OCI-LY7 (cell line): ENCODE measurements at regions not wholly inside any gene's neighbourhood (a gene's known extent, or its start where the extent isn't known, plus 50 kb on each side); places are given as distances from the start of the nearest gene placed in this dataset.
"Not testable (repeated sequence)": the region's sequence is repeated elsewhere in the genome, so short reads cannot be mapped to it uniquely, and the experiment has no call there.

Experiments used
- EZH2phosphoT487 ChIP-seq: fragments of 200-600 bp; sonication (generic); IDR thresholded peaks from 2 replicates; pipeline ENCODE4 v1.6.1; 2018; ENCODE audit warnings: low read depth, borderline replicate concordance, mild to moderate bottlenecking, mixed run types, antibody characterized with exemption, low read length, moderate library complexity, mixed read lengths
- TF ChIP-seq, protein P1 (sequence below): fragments of 200-600 bp; sonication (generic); conservative IDR thresholded peaks from 2 replicates; pipeline ENCODE4 v1.5.1; 2014; ENCODE audit warnings: mild to moderate bottlenecking, antibody characterized with exemption, low read length, moderate library complexity, mixed read lengths

DNA sequence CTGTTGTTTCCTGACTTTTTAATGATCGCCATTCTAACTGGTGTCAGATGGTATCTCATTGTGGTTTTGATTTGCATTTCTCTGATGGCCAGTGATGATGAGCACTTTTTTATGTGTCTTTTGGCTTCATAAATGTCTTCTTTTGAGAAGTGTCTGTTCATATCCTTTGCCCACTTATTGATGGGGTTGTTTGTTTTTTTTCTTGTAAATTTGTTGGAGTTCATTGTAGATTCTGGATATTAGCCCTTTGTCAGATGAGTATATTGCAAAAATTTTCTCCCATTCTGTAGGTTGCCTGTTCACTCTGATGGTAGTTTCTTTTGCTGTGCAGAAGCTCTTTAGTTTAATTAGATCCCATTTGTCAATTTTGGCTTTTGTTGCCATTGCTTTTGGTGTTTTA is 1378.7 kb downstream of the FSCB start:
- TF ChIP-seq, protein P1, sequence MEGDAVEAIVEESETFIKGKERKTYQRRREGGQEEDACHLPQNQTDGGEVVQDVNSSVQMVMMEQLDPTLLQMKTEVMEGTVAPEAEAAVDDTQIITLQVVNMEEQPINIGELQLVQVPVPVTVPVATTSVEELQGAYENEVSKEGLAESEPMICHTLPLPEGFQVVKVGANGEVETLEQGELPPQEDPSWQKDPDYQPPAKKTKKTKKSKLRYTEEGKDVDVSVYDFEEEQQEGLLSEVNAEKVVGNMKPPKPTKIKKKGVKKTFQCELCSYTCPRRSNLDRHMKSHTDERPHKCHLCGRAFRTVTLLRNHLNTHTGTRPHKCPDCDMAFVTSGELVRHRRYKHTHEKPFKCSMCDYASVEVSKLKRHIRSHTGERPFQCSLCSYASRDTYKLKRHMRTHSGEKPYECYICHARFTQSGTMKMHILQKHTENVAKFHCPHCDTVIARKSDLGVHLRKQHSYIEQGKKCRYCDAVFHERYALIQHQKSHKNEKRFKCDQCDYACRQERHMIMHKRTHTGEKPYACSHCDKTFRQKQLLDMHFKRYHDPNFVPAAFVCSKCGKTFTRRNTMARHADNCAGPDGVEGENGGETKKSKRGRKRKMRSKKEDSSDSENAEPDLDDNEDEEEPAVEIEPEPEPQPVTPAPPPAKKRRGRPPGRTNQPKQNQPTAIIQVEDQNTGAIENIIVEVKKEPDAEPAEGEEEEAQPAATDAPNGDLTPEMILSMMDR, result not testable (repeated sequence)
- TF ChIP-seq EZH2phosphoT487, result not testable (repeated sequence)
